ENCODE measurements at regions not wholly inside any gene's neighbourhood (a gene's known extent, or its start where the extent isn't known, plus 50 kb on each side); places are given as distances from the start of the nearest gene placed in this dataset.
A peak's percentile ranks its signal among the peaks of the same experiment; 100 is the strongest.

GRCh38 chr6:167733740-167734661 lies 92.7 kb upstream of the AFDN start (continued):
- TF ChIP-seq RBM39 (IDR thresholded peaks at IDR 0.05; ENCODE audit: low read depth, low read length, poor library complexity, severe bottlenecking) (no peak), KAT2B (IDR thresholded peaks at IDR 0.05; ENCODE audit: borderline replicate concordance, low read depth, low read length) (no peak), ZNF282 (IDR thresholded peaks at IDR 0.05; ENCODE audit: partially characterized antibody) (no peak), ZNF678 (CRISPR knock-in tag; IDR thresholded peaks at IDR 0.05) (peak; percentile 94; the same call in 1 of the 2 replicates), AKNA (CRISPR knock-in tag; IDR thresholded peaks at IDR 0.05; ENCODE audit: borderline replicate concordance) (peak; percentile 67; the same call in 1 of the 2 replicates), HIC2 (CRISPR knock-in tag; IDR thresholded peaks at IDR 0.05; ENCODE audit: low read depth) (peak; percentile 90), ZSCAN21 (CRISPR knock-in tag; IDR thresholded peaks at IDR 0.05; ENCODE audit: borderline replicate concordance) (no peak; the same call in 1 of the 2 replicates), MAFK (conservative IDR thresholded peaks at IDR 0.05 in 1 of 2, IDR thresholded peaks at IDR 0.05 in 1 of 2; ENCODE audit: low read length in 2 of 2) (peak in 1 of 2 experiments; percentile 21; a peak in 1 of 4 replicates), YEATS4 (CRISPR knock-in tag; IDR thresholded peaks at IDR 0.05; ENCODE audit: borderline replicate concordance) (peak; percentile 71; the same call in 1 of the 2 replicates), GLI4 (CRISPR knock-in tag; IDR thresholded peaks at IDR 0.05; ENCODE audit: borderline replicate concordance) (no peak; the same call in 1 of the 2 replicates), ZSCAN25 (CRISPR knock-in tag; IDR thresholded peaks at IDR 0.05) (peak; percentile 27; the same call in 1 of the 2 replicates), HMGA1 (CRISPR knock-in tag; conservative IDR thresholded peaks at IDR 0.05) (no peak), ZBTB25 (CRISPR knock-in tag; IDR thresholded peaks at IDR 0.05) (peak; percentile 97), ZNF644 (CRISPR knock-in tag; IDR thresholded peaks at IDR 0.05; ENCODE audit: low read depth) (peak; percentile 89; the same call in 1 of the 2 replicates), GABPB1 (CRISPR knock-in tag; IDR thresholded peaks at IDR 0.05) (peak; percentile 75; the same call in 1 of the 2 replicates), MEIS1 (CRISPR knock-in tag; IDR thresholded peaks at IDR 0.05; ENCODE audit: borderline replicate concordance) (peak; percentile 90), RELA (CRISPR knock-in tag; IDR thresholded peaks at IDR 0.05) (no peak; the same call in 1 of the 2 replicates), SALL2 (CRISPR knock-in tag; IDR thresholded peaks at IDR 0.05) (peak; percentile 81; the same call in 1 of the 2 replicates), MATR3 (CRISPR knock-in tag; IDR thresholded peaks at IDR 0.05) (no peak), MLLT10 (CRISPR knock-in tag; IDR thresholded peaks at IDR 0.05) (no peak), PCBP2 (optimal IDR thresholded peaks at IDR 0.05; ENCODE audit: low read depth, low read length, poor library complexity, severe bottlenecking) (no peak)
